DOHH2 (cell line): ENCODE measurements at regions not wholly inside any gene's neighbourhood (a gene's known extent, or its start where the extent isn't known, plus 50 kb on each side); places are given as distances from the start of the nearest gene placed in this dataset.

Experiments
- H3F3A ChIP-seq: fragments of 200-600 bp; sonication (generic), shearing (Covaris generic); 2 replicates; pipeline ENCODE4 v1.6.0; 2016; ENCODE audit warnings: antibody characterized with exemption, mild to moderate bottlenecking; ENCODE audit not compliant: control insufficient read depth, insufficient read depth
- H3K27ac ChIP-seq: fragments of 200-600 bp; sonication (generic); 2 replicates; pipeline ENCODE4 v1.5.1; 2014; ENCODE audit warnings: low read depth, mild to moderate bottlenecking, low read length, moderate library complexity
- H3K27me3 ChIP-seq: fragments of 200-600 bp; sonication (generic); 2 replicates; pipeline ENCODE4 v1.6.1; 2014; ENCODE audit warnings: mild to moderate bottlenecking, low read length, mixed read lengths; ENCODE audit not compliant: control insufficient read depth
- H3K36me3 ChIP-seq: fragments of 200-600 bp; sonication (generic); 2 replicates; pipeline ENCODE4 v1.6.1; 2014; ENCODE audit warnings: mild to moderate bottlenecking, low read length, moderate library complexity, mixed read lengths; ENCODE audit not compliant: control insufficient read depth
- H3K4me1 ChIP-seq: fragments of 200-600 bp; sonication (generic); 2 replicates; pipeline ENCODE4 v1.6.1; 2014; ENCODE audit warnings: mild to moderate bottlenecking, low read length, mixed read lengths; ENCODE audit not compliant: control insufficient read depth
- H3K4me2 ChIP-seq: fragments of 200-600 bp; sonication (generic); 2 replicates; pipeline ENCODE4 v1.6.0; 2014; ENCODE audit warnings: mild to moderate bottlenecking, low read length, moderate library complexity
- H3K4me3 ChIP-seq: fragments of 200-600 bp; sonication (generic); 2 replicates; pipeline ENCODE4 v1.5.1; 2014; ENCODE audit warnings: mild to moderate bottlenecking, low read length, mixed read lengths
- H3K79me2 ChIP-seq: fragments of 200-600 bp; sonication (generic); 2 replicates; pipeline ENCODE4 v1.6.1; 2014; ENCODE audit warnings: mild to moderate bottlenecking, low read length, mixed read lengths; ENCODE audit not compliant: control insufficient read depth
- H3K9me2 ChIP-seq: fragments of 200-600 bp; sonication (generic); replicated peaks from 2 replicates; pipeline ENCODE4 v1.6.1; 2014; ENCODE audit warnings: mild to moderate bottlenecking, low read length, mixed read lengths; ENCODE audit not compliant: control insufficient read depth
- H3K9me3 ChIP-seq: fragments of 200-600 bp; sonication (generic); 2 replicates; pipeline ENCODE4 v1.6.1; 2014; ENCODE audit warnings: antibody characterized with exemption, low read length, mixed read lengths; ENCODE audit not compliant: control insufficient read depth, insufficient read depth
- H4K20me1 ChIP-seq: fragments of 200-600 bp; sonication (generic); 2 replicates; pipeline ENCODE4 v1.6.0; 2014; ENCODE audit warnings: low read depth, mild to moderate bottlenecking, antibody characterized with exemption, low read length, moderate library complexity; ENCODE audit not compliant: control insufficient read depth, insufficient read depth
- CTCF ChIP-seq: fragments of 200-600 bp; sonication (generic); IDR thresholded peaks from one replicate; pipeline ENCODE4 v1.5.1; 2014; ENCODE audit warnings: antibody characterized with exemption, mild to moderate bottlenecking, low read depth, low read length; ENCODE audit not compliant: poor library complexity, severe bottlenecking
- EZH2phosphoT487 ChIP-seq: fragments of 200-600 bp; sonication (generic); IDR thresholded peaks from 2 replicates; pipeline ENCODE4 v1.6.1; 2017; ENCODE audit warnings: borderline replicate concordance, mild to moderate bottlenecking, antibody characterized with exemption, low read length, moderate library complexity, mixed read lengths

DNA sequence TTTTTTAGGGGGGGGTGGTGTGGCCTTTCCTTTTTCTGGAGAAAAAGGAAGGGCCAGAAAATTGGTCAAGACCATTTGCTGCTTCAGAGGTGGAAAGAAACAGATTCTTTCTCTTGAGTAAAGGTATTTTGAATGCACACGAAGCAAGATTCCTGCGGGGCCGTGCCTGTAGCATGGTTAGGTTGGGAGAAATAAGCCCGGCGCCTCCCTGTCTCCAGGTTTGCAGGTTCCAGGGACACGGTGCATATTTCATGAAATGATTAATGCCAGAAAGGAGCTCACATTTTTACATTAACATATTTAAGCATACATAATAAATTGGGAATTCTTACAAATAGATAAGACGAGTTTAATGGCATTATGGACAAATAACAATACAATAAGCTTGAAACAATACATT, 409.5 kb upstream of the IRX1 start:
- no peaks in the 10 kb centered on the region for H3K4me1 ChIP-seq
- TF ChIP-seq CTCF, result no peak
- TF ChIP-seq EZH2phosphoT487, result no peak
- no peaks in the 10 kb centered on the region for H3K36me3 ChIP-seq
- H3K27me3 ChIP-seq, result no peaks in the 10 kb centered on the region
- H4K20me1 ChIP-seq, result no peaks in the 10 kb centered on the region
- H3K79me2 ChIP-seq, result no peaks in the 10 kb centered on the region
- H3K9me3 ChIP-seq, result peaks cover 17% of the 10 kb centered on the region; the same call in 1 of the 2 replicates
- H3F3A ChIP-seq, result no peaks in the 10 kb centered on the region
- no peaks in the 10 kb centered on the region for H3K9me2 ChIP-seq
- no peak overlapping the region for H3K4me3 ChIP-seq
- no peak overlapping the region for H3K4me2 ChIP-seq
- no peak overlapping the region for H3K27ac ChIP-seq

DNA sequence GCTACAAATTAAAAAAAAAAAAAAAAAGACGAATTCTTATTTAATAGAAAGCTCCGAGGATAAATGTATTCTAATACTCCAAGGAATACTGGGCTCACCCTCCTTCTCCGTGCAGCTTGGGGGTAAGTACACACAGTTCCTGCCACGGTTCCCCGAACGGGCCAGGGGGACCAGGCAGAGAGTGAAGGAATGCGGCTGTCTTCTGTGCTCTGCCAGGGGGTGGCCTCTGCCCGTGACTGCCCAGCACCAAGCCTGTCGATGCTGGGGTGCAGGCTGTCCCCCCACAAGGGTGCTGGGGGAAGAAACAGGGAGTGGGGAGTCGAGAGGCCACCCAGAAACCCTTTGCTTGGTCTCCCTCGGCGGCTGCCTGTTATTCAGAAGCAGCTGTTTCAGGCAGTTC, 410.1 kb upstream of the IRX1 start:
- no peak overlapping the region for H3K27ac ChIP-seq
- no peak overlapping the region for H3K4me2 ChIP-seq
- H3K36me3 ChIP-seq, result no peaks in the 10 kb centered on the region
- H3F3A ChIP-seq, result no peaks in the 10 kb centered on the region
- no peaks in the 10 kb centered on the region for H3K4me1 ChIP-seq
- no peaks in the 10 kb centered on the region for H4K20me1 ChIP-seq
- H3K9me2 ChIP-seq, result no peaks in the 10 kb centered on the region
- TF ChIP-seq CTCF (no peak), EZH2phosphoT487 (no peak)
- H3K27me3 ChIP-seq, result no peaks in the 10 kb centered on the region
- peaks cover 14% of the 10 kb centered on the region; the same call in 1 of the 2 replicates for H3K9me3 ChIP-seq
- no peak overlapping the region for H3K4me3 ChIP-seq
- no peaks in the 10 kb centered on the region for H3K79me2 ChIP-seq

DNA sequence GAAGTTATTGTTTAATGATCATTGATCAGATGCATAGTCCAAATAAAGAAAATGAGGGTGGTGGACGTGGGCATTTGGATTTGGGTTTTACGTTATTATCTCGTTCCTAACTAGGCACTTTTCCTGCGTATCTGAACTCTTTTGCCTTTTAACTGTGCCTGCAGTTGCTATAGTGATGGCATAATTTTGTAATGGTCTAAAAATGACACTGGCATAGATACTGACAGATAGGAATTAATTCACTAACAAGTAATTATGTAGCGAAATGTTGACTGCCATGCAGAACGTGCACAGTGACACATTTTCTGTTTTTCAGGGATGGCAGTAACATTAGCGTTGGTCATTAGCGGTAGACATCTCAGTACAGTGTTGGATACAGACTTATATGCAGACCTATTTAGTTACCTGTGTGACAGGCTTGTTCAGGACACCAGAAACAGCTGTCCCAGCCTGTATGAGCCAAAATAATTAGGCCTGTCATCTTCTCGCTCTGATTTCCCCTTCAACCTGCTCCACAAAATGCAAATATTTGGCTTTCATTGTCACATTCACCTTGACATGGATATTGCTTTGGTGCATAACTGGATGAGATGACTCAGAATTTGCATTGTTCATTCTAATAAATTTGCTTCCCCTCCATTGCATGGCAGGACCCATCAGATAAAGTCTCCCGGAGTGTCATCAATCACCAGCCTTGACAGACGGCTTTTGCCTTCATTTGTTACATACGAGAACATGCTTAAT, 413.3 kb upstream of the IRX1 start:
- Histone ChIP-seq H3K4me1 (no peaks in the 10 kb centered on the region), H3K36me3 (no peaks in the 10 kb centered on the region)

More for the DNA sequence above, 413.3 kb upstream of the IRX1 start:
- Histone ChIP-seq H3K9me3 (peaks cover 18% of the 10 kb centered on the region; the same call in 1 of the 2 replicates), H3K79me2 (no peaks in the 10 kb centered on the region), H3K27me3 (no peaks in the 10 kb centered on the region), H3K4me3 (no peak overlapping the region), H4K20me1 (no peaks in the 10 kb centered on the region), H3K27ac (no peak overlapping the region), H3F3A (no peaks in the 10 kb centered on the region), H3K4me2 (no peak overlapping the region), H3K9me2 (no peaks in the 10 kb centered on the region)
- TF ChIP-seq CTCF (no peak), EZH2phosphoT487 (no peak)
